HG03354 (cell line): ENCODE measurements at regions not wholly inside any gene's neighbourhood (a gene's known extent, or its start where the extent isn't known, plus 50 kb on each side); places are given as distances from the start of the nearest gene placed in this dataset.
"Not testable (repeated sequence)": the region's sequence is repeated elsewhere in the genome, so short reads cannot be mapped to it uniquely, and the experiment has no call there.

ENCODE experiments used
- ATAC-seq: cut with Tn5 transposase; IDR thresholded peaks from one replicate; pipeline ENCODE4 v1.9.1; 2021; ENCODE audit warnings: mild to moderate bottlenecking; ENCODE audit not compliant: unreplicated experiment, poor library complexity, severe bottlenecking

GRCh38 chr13:80952158-80952557 is 611.2 kb upstream of the SPRY2 start:
- ATAC-seq = no peak

- no peak for ATAC-seq
Observed at GRCh38 chr13:80946008-80946802, 605.3 kb upstream of the SPRY2 start.

- no peak for ATAC-seq
Observed at GRCh38 chr13:80945328-80945727, 604.4 kb upstream of the SPRY2 start.

GRCh38 chr13:80939581-80939980 is 598.7 kb upstream of the SPRY2 start:
- no peak for ATAC-seq

GRCh38 chr13:80931766-80932165 is 590.8 kb upstream of the SPRY2 start:
- ATAC-seq = no peak

- no peak for ATAC-seq
Observed at GRCh38 chr13:80931118-80931517, 590.2 kb upstream of the SPRY2 start.

GRCh38 chr13:80928241-80928640 is 587.3 kb upstream of the SPRY2 start:
- ATAC-seq = no peak

- not testable (repeated sequence) for ATAC-seq
Observed at GRCh38 chr13:80926024-80926423, 585.1 kb upstream of the SPRY2 start.

GRCh38 chr13:80924596-80924995 is 583.7 kb upstream of the SPRY2 start:
- ATAC-seq = no peak

- ATAC-seq = no peak
Observed at GRCh38 chr13:80923907-80924306, 583.0 kb upstream of the SPRY2 start.

GRCh38 chr13:80921971-80922370 is 581.0 kb upstream of the SPRY2 start:
- no peak for ATAC-seq

GRCh38 chr13:80921541-80921940 is 580.6 kb upstream of the SPRY2 start:
- no peak for ATAC-seq

- no peak for ATAC-seq
Observed at GRCh38 chr13:80906860-80907259, 565.9 kb upstream of the SPRY2 start.

- ATAC-seq = no peak
Observed at GRCh38 chr13:80904386-80904785, 563.5 kb upstream of the SPRY2 start.

GRCh38 chr13:80903911-80904310 is 563.0 kb upstream of the SPRY2 start:
- ATAC-seq = no peak

- no peak for ATAC-seq
Observed at GRCh38 chr13:80901530-80901929, 560.6 kb upstream of the SPRY2 start.

- no peak for ATAC-seq
Observed at GRCh38 chr13:80901111-80901510, 560.2 kb upstream of the SPRY2 start.

- no peak for ATAC-seq
Observed at GRCh38 chr13:80900561-80900960, 559.6 kb upstream of the SPRY2 start.

GRCh38 chr13:80897641-80898040 is 556.7 kb upstream of the SPRY2 start:
- not testable (repeated sequence) for ATAC-seq

GRCh38 chr13:80894917-80895316 is 554.0 kb upstream of the SPRY2 start:
- ATAC-seq = no peak

GRCh38 chr13:80889829-80890228 is 548.9 kb upstream of the SPRY2 start:
- no peak for ATAC-seq

GRCh38 chr13:80888390-80888789 is 547.5 kb upstream of the SPRY2 start:
- no peak for ATAC-seq
